ENCODE measurements at regions not wholly inside any gene's neighbourhood (a gene's known extent, or its start where the extent isn't known, plus 50 kb on each side); places are given as distances from the start of the nearest gene placed in this dataset.

DNA sequence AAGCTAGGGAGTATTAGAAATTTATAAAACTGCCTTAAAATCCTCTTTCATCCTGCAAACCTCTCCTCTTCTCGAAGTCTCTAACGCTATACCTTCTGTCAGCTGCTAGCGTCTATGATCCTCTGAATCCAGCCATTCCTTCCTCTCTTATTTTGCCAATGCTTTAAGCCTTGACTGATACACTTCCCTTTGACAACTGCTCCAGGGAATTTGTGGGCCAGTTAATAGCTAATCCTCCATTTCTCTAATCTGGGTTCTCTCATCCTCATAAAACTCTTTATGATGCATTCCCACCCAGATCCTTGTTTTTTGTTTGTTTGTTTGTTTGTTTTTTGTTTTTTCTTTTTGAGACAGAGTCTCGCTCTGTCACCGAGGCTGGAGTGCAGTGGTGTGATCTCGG lies 293.6 kb upstream of the PUDP start:
- H3K27me3 Mint-ChIP-seq (ENCODE audit: low read depth), result no peaks in the 10 kb centered on the region
- H3K36me3 Mint-ChIP-seq (ENCODE audit: low read depth), result no peaks in the 10 kb centered on the region
- H3K4me1 Mint-ChIP-seq, result peaks cover 12% of the 10 kb centered on the region
- H3K9me3 Mint-ChIP-seq, result no peaks in the 10 kb centered on the region
- TF ChIP-seq, protein P1, sequence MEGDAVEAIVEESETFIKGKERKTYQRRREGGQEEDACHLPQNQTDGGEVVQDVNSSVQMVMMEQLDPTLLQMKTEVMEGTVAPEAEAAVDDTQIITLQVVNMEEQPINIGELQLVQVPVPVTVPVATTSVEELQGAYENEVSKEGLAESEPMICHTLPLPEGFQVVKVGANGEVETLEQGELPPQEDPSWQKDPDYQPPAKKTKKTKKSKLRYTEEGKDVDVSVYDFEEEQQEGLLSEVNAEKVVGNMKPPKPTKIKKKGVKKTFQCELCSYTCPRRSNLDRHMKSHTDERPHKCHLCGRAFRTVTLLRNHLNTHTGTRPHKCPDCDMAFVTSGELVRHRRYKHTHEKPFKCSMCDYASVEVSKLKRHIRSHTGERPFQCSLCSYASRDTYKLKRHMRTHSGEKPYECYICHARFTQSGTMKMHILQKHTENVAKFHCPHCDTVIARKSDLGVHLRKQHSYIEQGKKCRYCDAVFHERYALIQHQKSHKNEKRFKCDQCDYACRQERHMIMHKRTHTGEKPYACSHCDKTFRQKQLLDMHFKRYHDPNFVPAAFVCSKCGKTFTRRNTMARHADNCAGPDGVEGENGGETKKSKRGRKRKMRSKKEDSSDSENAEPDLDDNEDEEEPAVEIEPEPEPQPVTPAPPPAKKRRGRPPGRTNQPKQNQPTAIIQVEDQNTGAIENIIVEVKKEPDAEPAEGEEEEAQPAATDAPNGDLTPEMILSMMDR (IDR thresholded peaks at IDR 0.05; ENCODE audit: unreplicated experiment in 3 of 3), result no peak
- H3K27ac Mint-ChIP-seq, result no peak overlapping the region
- H3K4me3 Mint-ChIP-seq, result no peak overlapping the region

DNA sequence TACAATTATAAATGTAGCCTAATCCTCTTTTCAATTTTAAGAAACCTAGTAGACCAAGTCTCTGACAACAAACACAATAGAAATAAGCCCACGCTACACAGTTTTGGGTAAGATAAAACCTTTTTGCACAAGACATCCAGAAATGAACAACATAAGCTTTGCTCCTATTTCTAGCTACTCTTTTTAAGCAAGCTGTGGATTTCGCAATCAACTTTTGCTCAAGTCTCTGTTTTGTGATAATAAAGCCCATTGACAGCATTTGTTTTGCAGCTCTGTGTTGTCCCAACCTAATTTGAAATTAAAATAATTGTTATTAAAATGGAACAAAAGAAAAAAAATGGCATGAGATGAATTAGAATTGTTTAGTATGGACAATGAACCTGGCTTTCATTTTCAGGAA lies 287.9 kb upstream of the PUDP start:
- peaks cover 11% of the 10 kb centered on the region for H3K4me1 Mint-ChIP-seq
- H3K36me3 Mint-ChIP-seq (ENCODE audit: low read depth), result no peaks in the 10 kb centered on the region
- H3K9me3 Mint-ChIP-seq, result no peaks in the 10 kb centered on the region
- no peak overlapping the region for H3K4me3 Mint-ChIP-seq
- TF ChIP-seq, protein P1 (IDR thresholded peaks at IDR 0.05; ENCODE audit: unreplicated experiment in 3 of 3), result no peak
- no peaks in the 10 kb centered on the region for H3K27me3 Mint-ChIP-seq (ENCODE audit: low read depth)
- H3K27ac Mint-ChIP-seq, result no peak overlapping the region

DNA sequence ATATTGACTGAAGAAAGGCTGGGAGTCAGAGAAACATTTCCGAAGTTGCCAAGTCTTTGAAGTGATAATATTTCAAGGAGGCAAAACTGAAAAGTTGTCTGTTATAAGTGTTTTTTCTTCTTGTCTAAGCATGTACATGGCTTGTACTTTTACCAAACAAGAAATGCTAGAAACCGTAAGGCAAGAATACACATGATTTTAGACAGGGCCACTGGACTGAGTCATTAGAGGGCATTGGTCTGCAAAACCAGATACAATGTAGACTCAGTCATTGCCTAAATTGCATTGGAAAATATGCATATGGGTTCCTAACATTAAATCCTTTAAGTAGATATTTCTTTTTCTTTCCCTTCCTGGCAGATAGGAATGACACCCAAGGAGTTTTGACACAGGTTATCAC lies 284.9 kb upstream of the PUDP start:
- Mint-ChIP-seq H3K4me1 (peaks cover 11% of the 10 kb centered on the region), H3K27me3 (ENCODE audit: low read depth) (no peaks in the 10 kb centered on the region), H3K36me3 (ENCODE audit: low read depth) (no peaks in the 10 kb centered on the region), H3K4me3 (no peak overlapping the region), H3K9me3 (no peaks in the 10 kb centered on the region), H3K27ac (no peak overlapping the region)
- TF ChIP-seq, protein P1 (IDR thresholded peaks at IDR 0.05; ENCODE audit: unreplicated experiment in 3 of 3), result no peak

DNA sequence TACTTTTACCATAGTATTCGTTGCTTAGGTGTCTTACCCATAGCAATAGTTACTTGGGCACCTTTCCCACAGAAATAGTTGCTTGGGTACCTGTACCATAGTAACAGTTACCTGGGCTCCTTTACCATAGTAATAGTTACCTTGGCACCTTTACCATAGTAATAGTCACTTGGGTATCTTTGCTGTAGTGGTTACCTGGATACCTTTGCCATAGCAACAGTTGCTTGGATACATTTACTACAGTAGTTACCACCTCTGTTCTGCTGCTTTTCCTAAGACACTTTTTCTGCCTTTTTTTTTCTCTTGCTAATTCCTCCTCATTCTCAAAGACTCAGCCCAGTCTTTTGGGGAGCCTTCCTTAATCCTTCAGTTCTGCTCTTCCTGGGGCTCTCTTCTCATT lies 272.8 kb upstream of the PUDP start:
- TF ChIP-seq, protein P1 (IDR thresholded peaks at IDR 0.05; ENCODE audit: unreplicated experiment in 3 of 3), result no peak
- no peaks in the 10 kb centered on the region for H3K36me3 Mint-ChIP-seq (ENCODE audit: low read depth)
- peaks cover 2% of the 10 kb centered on the region for H3K9me3 Mint-ChIP-seq
- peaks cover 3% of the 10 kb centered on the region for H3K27me3 Mint-ChIP-seq (ENCODE audit: low read depth)
- H3K4me1 Mint-ChIP-seq, result no peaks in the 10 kb centered on the region
- H3K4me3 Mint-ChIP-seq, result no peak overlapping the region
- H3K27ac Mint-ChIP-seq, result no peak overlapping the region

DNA sequence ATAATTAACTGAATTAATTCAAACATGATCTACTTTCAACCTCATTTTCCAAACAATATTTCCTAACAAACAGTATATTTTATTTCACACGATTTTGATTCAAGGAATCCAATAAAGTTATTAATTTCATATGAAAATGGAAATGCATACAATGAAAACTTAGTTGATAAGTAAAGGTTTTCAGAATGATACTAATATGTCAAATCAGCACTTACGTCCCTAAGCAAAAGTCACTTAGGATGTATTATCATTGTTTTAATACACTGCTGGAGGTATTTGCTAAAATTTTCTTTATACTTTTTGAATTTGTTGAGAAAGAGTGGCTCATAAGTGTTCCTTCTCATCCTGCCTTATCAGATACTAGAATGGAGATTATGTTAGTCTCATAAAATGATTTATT lies 266.8 kb upstream of the PUDP start:
- no peak overlapping the region for H3K4me3 Mint-ChIP-seq
- TF ChIP-seq, protein P1 (IDR thresholded peaks at IDR 0.05; ENCODE audit: unreplicated experiment in 3 of 3), result no peak
- H3K36me3 Mint-ChIP-seq (ENCODE audit: low read depth), result no peaks in the 10 kb centered on the region
- H3K9me3 Mint-ChIP-seq, result no peaks in the 10 kb centered on the region
- no peaks in the 10 kb centered on the region for H3K4me1 Mint-ChIP-seq
- H3K27me3 Mint-ChIP-seq (ENCODE audit: low read depth), result peaks cover 3% of the 10 kb centered on the region
- H3K27ac Mint-ChIP-seq, result no peak overlapping the region

DNA sequence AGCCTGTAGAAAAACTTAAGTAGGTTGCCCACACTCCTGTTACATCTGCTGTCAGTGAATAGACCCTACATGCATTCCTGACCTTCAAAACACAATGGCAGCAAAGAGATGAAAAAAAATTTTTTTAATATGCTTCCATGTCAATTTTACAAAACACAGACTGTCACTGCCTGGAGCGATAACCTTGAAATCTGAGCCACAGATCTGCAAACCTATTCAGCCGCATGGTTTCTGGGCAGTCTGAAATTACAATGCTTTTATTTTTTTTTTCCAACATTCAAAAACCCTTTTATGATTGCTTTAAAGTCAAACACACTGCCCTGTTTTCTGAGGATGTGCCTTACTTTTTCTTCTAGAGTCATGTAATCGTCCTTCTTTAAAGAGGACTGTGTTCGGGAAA lies 264.9 kb upstream of the PUDP start:
- Mint-ChIP-seq H3K27me3 (ENCODE audit: low read depth) (peaks cover 3% of the 10 kb centered on the region), H3K36me3 (ENCODE audit: low read depth) (no peaks in the 10 kb centered on the region), H3K27ac (no peak overlapping the region), H3K9me3 (no peaks in the 10 kb centered on the region), H3K4me1 (no peaks in the 10 kb centered on the region), H3K4me3 (no peak overlapping the region)
- TF ChIP-seq, protein P1 (IDR thresholded peaks at IDR 0.05; ENCODE audit: unreplicated experiment in 3 of 3), result no peak

Measured in nephron (organoid).